PC-9 (cell line): ENCODE measurements at regions not wholly inside any gene's neighbourhood (a gene's known extent, or its start where the extent isn't known, plus 50 kb on each side); places are given as distances from the start of the nearest gene placed in this dataset.

Source experiments
- EZH2 ChIP-seq: fragments of 200-600 bp; sonication (generic); IDR thresholded peaks from 2 replicates; pipeline ENCODE4 v1.8.0; 2017; ENCODE audit warnings: antibody characterized with exemption, low read depth
- TF ChIP-seq, protein P1 (sequence below): fragments of 200-600 bp; sonication (generic); conservative IDR thresholded peaks from 2 replicates; pipeline ENCODE4 v1.6.1; 2017; ENCODE audit warnings: mixed run types, antibody characterized with exemption, mild to moderate bottlenecking, moderate library complexity

DNA sequence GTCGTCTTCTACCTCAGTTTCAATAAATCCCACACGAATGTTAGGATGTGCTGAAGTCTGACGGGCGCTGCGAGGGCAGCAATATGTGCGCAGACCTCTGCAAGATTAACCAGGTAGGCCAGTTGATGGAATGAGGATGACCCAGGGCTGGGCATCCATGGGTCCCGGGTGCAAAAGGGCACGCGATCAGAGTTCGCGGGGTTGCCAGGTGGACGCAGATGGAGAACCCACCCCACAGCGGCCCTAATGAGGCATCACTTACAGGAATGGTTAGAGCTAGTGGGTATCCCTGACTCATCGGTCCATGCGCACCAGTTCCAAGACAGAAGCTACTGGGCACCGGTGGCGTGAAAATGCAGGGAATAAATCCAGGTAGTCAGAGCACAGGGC lies 2116.0 kb downstream of the TP53TG3F start:
- TF ChIP-seq, protein P1, sequence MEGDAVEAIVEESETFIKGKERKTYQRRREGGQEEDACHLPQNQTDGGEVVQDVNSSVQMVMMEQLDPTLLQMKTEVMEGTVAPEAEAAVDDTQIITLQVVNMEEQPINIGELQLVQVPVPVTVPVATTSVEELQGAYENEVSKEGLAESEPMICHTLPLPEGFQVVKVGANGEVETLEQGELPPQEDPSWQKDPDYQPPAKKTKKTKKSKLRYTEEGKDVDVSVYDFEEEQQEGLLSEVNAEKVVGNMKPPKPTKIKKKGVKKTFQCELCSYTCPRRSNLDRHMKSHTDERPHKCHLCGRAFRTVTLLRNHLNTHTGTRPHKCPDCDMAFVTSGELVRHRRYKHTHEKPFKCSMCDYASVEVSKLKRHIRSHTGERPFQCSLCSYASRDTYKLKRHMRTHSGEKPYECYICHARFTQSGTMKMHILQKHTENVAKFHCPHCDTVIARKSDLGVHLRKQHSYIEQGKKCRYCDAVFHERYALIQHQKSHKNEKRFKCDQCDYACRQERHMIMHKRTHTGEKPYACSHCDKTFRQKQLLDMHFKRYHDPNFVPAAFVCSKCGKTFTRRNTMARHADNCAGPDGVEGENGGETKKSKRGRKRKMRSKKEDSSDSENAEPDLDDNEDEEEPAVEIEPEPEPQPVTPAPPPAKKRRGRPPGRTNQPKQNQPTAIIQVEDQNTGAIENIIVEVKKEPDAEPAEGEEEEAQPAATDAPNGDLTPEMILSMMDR = no peak
- no peak for TF ChIP-seq EZH2
